Smooth muscle cell (in vitro differentiated cells): ENCODE measurements at regions not wholly inside any gene's neighbourhood (a gene's known extent, or its start where the extent isn't known, plus 50 kb on each side); places are given as distances from the start of the nearest gene placed in this dataset.

Source experiments
- DNase-seq: peaks from one replicate; lab custom pipeline; 2025; ENCODE audit not compliant: unreplicated experiment; lab: John Stamatoyannopoulos, UW
- H2AFZ ChIP-seq: fragments of 200-600 bp; sonication (generic); 2 replicates; pipeline ENCODE4 v1.6.0; 2016; ENCODE audit warnings: antibody characterized with exemption, low read depth, mild to moderate bottlenecking
- H3F3A ChIP-seq: fragments of 200-600 bp; sonication (generic); 2 replicates; pipeline ENCODE4 v1.6.0; 2017; ENCODE audit warnings: antibody characterized with exemption, low read depth
- H3K27ac ChIP-seq: fragments of 200-600 bp; sonication (generic); 2 replicates; pipeline ENCODE4 v1.5.1; 2016; ENCODE audit warnings: low read depth, mild to moderate bottlenecking
- H3K27me3 ChIP-seq: fragments of 200-600 bp; sonication (generic); 2 replicates; pipeline ENCODE4 v1.6.1; 2016; ENCODE audit warnings: low read depth, mild to moderate bottlenecking
- H3K36me3 ChIP-seq: fragments of 200-600 bp; sonication (generic); 2 replicates; pipeline ENCODE4 v1.5.1; 2016; ENCODE audit warnings: low read depth
- H3K4me1 ChIP-seq: fragments of 200-600 bp; sonication (generic); 2 replicates; pipeline ENCODE4 v1.5.1; 2016; ENCODE audit warnings: low read depth
- H3K4me2 ChIP-seq: fragments of 200-600 bp; sonication (generic); 2 replicates; pipeline ENCODE4 v1.6.0; 2016; ENCODE audit warnings: mild to moderate bottlenecking
- H3K4me3 ChIP-seq: fragments of 200-600 bp; sonication (generic); 2 replicates; pipeline ENCODE4 v1.5.1; 2016; ENCODE audit warnings: mild to moderate bottlenecking
- H3K79me2 ChIP-seq: fragments of 200-600 bp; sonication (generic); 2 replicates; pipeline ENCODE4 v1.6.0; 2016; ENCODE audit warnings: low read depth, mild to moderate bottlenecking
- H3K9ac ChIP-seq: fragments of 200-600 bp; sonication (generic); 2 replicates; pipeline ENCODE4 v1.6.0; 2016; ENCODE audit warnings: low read depth
- H3K9me3 ChIP-seq: fragments of 200-600 bp; sonication (generic); replicated peaks from 2 replicates; pipeline ENCODE4 v1.5.1; 2016; ENCODE audit warnings: low read depth
- H4K20me1 ChIP-seq: fragments of 200-600 bp; sonication (generic); 2 replicates; pipeline ENCODE4 v1.6.0; 2016; ENCODE audit warnings: low read depth
- CTCF ChIP-seq: fragments of 200-600 bp; sonication (generic); IDR thresholded peaks from 2 replicates; pipeline ENCODE4 v1.5.1; 2017; ENCODE audit warnings: borderline replicate concordance, mild to moderate bottlenecking, antibody characterized with exemption; ENCODE audit not compliant: insufficient read depth, poor library complexity, severe bottlenecking
- WGBS: methylation state at CpG from one replicate; pipeline ENCODE4 v1.1.7; 2016; ENCODE audit warnings: low lambda C conversion rate; 5-methylcytosine and 5-hydroxymethylcytosine counted together

- WGBS = 91% methylated on average over 4 of the region's 4 CpGs
- no peak for TF ChIP-seq CTCF
- H3K27ac ChIP-seq = no peak overlapping the region
These were observed 497.8 kb downstream of the NAV3 start for GRCh38 chr12:78328524-78328923.

GRCh38 chr12:78330131-78330530 lies 499.4 kb downstream of the NAV3 start:
- no peaks in the 10 kb centered on the region for H3K9me3 ChIP-seq
- no peak for DNase-seq
- H3K27ac ChIP-seq = no peak overlapping the region
- H2AFZ ChIP-seq = no peak overlapping the region
- no peaks in the 10 kb centered on the region for H3K79me2 ChIP-seq
- no peak for TF ChIP-seq CTCF
- no peak overlapping the region for H3K4me3 ChIP-seq
- no peaks in the 10 kb centered on the region for H4K20me1 ChIP-seq
- WGBS = 83% methylated on average over 1 of the region's 1 CpG
- no peaks in the 10 kb centered on the region for H3K4me1 ChIP-seq
- H3K9ac ChIP-seq = no peak overlapping the region
- H3K27me3 ChIP-seq = no peaks in the 10 kb centered on the region
- H3K4me2 ChIP-seq = no peak overlapping the region
- no peaks in the 10 kb centered on the region for H3K36me3 ChIP-seq
- H3F3A ChIP-seq = no peaks in the 10 kb centered on the region

More at GRCh38 chr12:78328524-78328923, 497.8 kb downstream of the NAV3 start:
- Histone ChIP-seq H4K20me1 (no peaks in the 10 kb centered on the region), H3K4me2 (no peak overlapping the region), H3F3A (no peaks in the 10 kb centered on the region), H3K4me1 (no peaks in the 10 kb centered on the region), H3K79me2 (no peaks in the 10 kb centered on the region), H3K27me3 (no peaks in the 10 kb centered on the region), H3K9me3 (no peaks in the 10 kb centered on the region), H3K9ac (no peak overlapping the region), H3K36me3 (no peaks in the 10 kb centered on the region), H2AFZ (no peak overlapping the region), H3K4me3 (no peak overlapping the region)
- no peak for DNase-seq

GRCh38 chr12:78331181-78331580 lies 500.5 kb downstream of the NAV3 start:
- 82% methylated on average over 2 of the region's 2 CpGs for WGBS
- Histone ChIP-seq H3F3A (no peaks in the 10 kb centered on the region), H3K4me2 (no peak overlapping the region), H2AFZ (no peak overlapping the region), H3K27ac (no peak overlapping the region), H3K4me3 (no peak overlapping the region), H3K27me3 (no peaks in the 10 kb centered on the region), H4K20me1 (no peaks in the 10 kb centered on the region), H3K79me2 (no peaks in the 10 kb centered on the region), H3K9ac (no peak overlapping the region), H3K36me3 (no peaks in the 10 kb centered on the region), H3K4me1 (no peaks in the 10 kb centered on the region), H3K9me3 (no peaks in the 10 kb centered on the region)
- no peak for DNase-seq
- no peak for TF ChIP-seq CTCF

GRCh38 chr12:78331753-78332152 lies 501.1 kb downstream of the NAV3 start:
- Histone ChIP-seq H3K27ac (no peak overlapping the region), H3F3A (no peaks in the 10 kb centered on the region), H3K4me1 (no peaks in the 10 kb centered on the region), H2AFZ (peak overlapping the region; percentile 61), H3K79me2 (no peaks in the 10 kb centered on the region), H3K9me3 (no peaks in the 10 kb centered on the region), H3K27me3 (no peaks in the 10 kb centered on the region), H3K36me3 (no peaks in the 10 kb centered on the region), H3K4me2 (no peak overlapping the region), H4K20me1 (no peaks in the 10 kb centered on the region), H3K9ac (no peak overlapping the region), H3K4me3 (no peak overlapping the region)
- DNase-seq = no peak
- WGBS = 73% methylated on average over 3 of the region's 3 CpGs
- TF ChIP-seq CTCF = no peak
